ENCODE measurements at regions not wholly inside any gene's neighbourhood (a gene's known extent, or its start where the extent isn't known, plus 50 kb on each side); places are given as distances from the start of the nearest gene placed in this dataset.

- TF ChIP-seq CTCF (conservative IDR thresholded peaks at IDR 0.05 in 1 of 2, IDR thresholded peaks at IDR 0.05 in 1 of 2; ENCODE audit: extremely low read depth in 1 of 2, insufficient read depth in 1 of 2, low read depth in 1 of 2, low read length in 2 of 2) = no peak
- TF ChIP-seq EZH2 (IDR thresholded peaks at IDR 0.05; ENCODE audit: borderline replicate concordance, low read length) = no peak
Measured at GRCh38 chr11:81960443-81960842, 773.2 kb downstream of the FAM181B start.

Data from mammary epithelial cell (primary cell).